ENCODE measurements at regions not wholly inside any gene's neighbourhood (a gene's known extent, or its start where the extent isn't known, plus 50 kb on each side); places are given as distances from the start of the nearest gene placed in this dataset.

DNA sequence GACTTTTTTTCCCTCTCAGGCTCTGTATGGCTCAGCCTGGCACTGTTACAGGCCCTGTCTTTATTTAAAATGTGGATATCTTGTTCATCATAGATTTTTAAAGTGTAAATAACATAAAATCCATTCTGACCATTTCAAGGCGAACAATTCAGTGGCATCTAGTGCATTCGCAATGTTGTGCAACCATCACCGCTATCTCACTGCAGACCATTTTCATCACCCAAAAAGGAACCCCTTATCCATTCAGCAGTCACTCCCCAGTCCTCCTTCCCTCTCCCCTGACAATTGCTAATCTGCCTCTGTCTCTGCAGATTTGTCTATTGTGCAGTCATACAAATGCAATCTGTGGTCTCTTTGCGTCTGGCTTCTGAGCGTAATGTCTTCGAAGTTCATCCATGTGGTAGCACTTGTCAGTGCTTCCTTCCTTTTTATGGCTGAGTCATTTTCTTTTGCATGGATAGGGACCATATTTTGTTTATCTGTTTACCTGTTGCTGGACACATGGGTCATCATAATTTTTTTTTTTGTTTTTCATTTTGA is 148.8 kb upstream of the LHX5 start (continued):
- TF ChIP-seq, protein P1, sequence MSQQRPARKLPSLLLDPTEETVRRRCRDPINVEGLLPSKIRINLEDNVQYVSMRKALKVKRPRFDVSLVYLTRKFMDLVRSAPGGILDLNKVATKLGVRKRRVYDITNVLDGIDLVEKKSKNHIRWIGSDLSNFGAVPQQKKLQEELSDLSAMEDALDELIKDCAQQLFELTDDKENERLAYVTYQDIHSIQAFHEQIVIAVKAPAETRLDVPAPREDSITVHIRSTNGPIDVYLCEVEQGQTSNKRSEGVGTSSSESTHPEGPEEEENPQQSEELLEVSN (IDR thresholded peaks at IDR 0.05; ENCODE audit: borderline replicate concordance, low read depth): no peak
- TF ChIP-seq EHMT2 (IDR thresholded peaks at IDR 0.05; ENCODE audit: low read depth): no peak
- no peak for TF ChIP-seq NR3C1 (IDR thresholded peaks at IDR 0.05)

DNA sequence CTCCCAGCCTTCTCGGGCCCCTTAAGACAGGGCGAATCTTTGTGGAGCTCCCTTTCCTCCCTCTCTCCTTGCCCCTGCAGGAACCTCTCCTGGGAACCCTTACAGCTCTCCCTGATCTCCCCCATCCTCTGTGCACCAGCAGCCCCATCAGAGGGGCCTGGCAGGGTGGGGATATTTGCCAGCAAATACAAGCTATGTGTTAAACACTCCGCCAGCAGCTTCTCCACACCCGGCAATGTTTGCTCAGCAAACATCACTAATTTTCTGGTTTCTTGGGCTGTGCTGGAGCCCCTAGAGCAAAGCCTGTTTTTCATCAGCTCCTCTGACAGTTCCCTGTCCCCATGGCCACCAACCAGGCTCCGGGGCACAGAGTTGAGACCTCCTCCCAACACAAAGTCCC is 147.5 kb upstream of the LHX5 start:
- no peak for FAIRE-seq
- CTCF ChIA-PET: no interaction called here

DNA sequence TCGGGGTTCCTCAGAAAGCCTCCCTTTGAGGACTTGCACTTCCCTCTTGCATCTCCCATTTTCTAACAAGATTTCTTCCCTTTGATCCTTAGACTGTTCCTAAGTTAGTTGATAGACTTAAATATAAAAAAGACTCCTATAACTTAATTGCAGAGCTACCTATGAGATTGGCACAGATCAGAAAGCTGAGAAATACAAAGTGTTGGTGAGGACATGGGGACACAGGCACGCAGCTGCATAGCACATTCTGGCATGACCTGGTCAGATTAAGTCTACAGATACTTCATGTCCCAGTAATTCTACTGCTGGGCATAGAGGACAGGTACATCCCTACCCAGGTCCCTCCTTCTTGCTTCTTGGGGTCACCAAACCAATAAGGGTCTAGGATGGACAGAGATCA is 141.7 kb upstream of the LHX5 start:
- no peak for ATAC-seq
- ChIA-PET CTCF (interaction anchor here (1.1 kb wide), 1 partner anchor 21 kb away, joined by 3 read pairs; no protein-coding TSS in a partner anchor), POLR2A (no interaction called here)
- H3K9me3 ChIP-seq: peaks cover 3% of the 10 kb centered on the region; the same call in 1 of the 3 replicates
- H3K4me2 ChIP-seq: no peak overlapping the region
- no peaks in the 10 kb centered on the region for H3K4me1 ChIP-seq
- whole genome bisulfite sequencing (ENCODE audit: missing lambda C conversion rate): 15% methylated on average over 2 of the region's 2 CpGs
- TF ChIP-seq RAD21 (conservative IDR thresholded peaks at IDR 0.05 in 1 of 2, IDR thresholded peaks at IDR 0.05 in 1 of 2): no peak
- TF ChIP-seq, protein P2, sequence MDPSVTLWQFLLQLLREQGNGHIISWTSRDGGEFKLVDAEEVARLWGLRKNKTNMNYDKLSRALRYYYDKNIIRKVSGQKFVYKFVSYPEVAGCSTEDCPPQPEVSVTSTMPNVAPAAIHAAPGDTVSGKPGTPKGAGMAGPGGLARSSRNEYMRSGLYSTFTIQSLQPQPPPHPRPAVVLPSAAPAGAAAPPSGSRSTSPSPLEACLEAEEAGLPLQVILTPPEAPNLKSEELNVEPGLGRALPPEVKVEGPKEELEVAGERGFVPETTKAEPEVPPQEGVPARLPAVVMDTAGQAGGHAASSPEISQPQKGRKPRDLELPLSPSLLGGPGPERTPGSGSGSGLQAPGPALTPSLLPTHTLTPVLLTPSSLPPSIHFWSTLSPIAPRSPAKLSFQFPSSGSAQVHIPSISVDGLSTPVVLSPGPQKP (IDR thresholded peaks at IDR 0.05; ENCODE audit: low read depth, low read length): no peak
- no peak for TF ChIP-seq CEBPB (IDR thresholded peaks at IDR 0.05)
- no peak for TF ChIP-seq KDM1A (IDR thresholded peaks at IDR 0.05; ENCODE audit: low read depth)
- no peak for TF ChIP-seq MAZ (IDR thresholded peaks at IDR 0.05; ENCODE audit: borderline replicate concordance, low read depth, low read length)
- TF ChIP-seq, protein P3, sequence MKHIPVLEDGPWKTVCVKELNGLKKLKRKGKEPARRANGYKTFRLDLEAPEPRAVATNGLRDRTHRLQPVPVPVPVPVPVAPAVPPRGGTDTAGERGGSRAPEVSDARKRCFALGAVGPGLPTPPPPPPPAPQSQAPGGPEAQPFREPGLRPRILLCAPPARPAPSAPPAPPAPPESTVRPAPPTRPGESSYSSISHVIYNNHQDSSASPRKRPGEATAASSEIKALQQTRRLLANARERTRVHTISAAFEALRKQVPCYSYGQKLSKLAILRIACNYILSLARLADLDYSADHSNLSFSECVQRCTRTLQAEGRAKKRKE (CRISPR knock-in tag; IDR thresholded peaks at IDR 0.05; ENCODE audit: low read depth): no peak
- no peak for TF ChIP-seq EHMT2 (IDR thresholded peaks at IDR 0.05; ENCODE audit: low read depth)
- TF ChIP-seq, protein P4, sequence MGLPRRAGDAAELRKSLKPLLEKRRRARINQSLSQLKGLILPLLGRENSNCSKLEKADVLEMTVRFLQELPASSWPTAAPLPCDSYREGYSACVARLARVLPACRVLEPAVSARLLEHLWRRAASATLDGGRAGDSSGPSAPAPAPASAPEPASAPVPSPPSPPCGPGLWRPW (IDR thresholded peaks at IDR 0.05): no peak
- no peak for TF ChIP-seq SREBF2 (IDR thresholded peaks at IDR 0.05)
- TF ChIP-seq HOXB5 (CRISPR knock-in tag; IDR thresholded peaks at IDR 0.05): no peak
- no peak for TF ChIP-seq ZC3H11A (IDR thresholded peaks at IDR 0.05)
- TF ChIP-seq CHD2 (IDR thresholded peaks at IDR 0.05; ENCODE audit: low read length, partially characterized antibody): no peak
- TF ChIP-seq FOSB (CRISPR knock-in tag; IDR thresholded peaks at IDR 0.05): no peak
- TF ChIP-seq MYC (IDR thresholded peaks at IDR 0.05; ENCODE audit: borderline replicate concordance, low read length): no peak
- TF ChIP-seq, protein P5, sequence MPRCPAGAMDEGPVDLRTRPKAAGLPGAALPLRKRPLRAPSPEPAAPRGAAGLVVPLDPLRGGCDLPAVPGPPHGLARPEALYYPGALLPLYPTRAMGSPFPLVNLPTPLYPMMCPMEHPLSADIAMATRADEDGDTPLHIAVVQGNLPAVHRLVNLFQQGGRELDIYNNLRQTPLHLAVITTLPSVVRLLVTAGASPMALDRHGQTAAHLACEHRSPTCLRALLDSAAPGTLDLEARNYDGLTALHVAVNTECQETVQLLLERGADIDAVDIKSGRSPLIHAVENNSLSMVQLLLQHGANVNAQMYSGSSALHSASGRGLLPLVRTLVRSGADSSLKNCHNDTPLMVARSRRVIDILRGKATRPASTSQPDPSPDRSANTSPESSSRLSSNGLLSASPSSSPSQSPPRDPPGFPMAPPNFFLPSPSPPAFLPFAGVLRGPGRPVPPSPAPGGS (IDR thresholded peaks at IDR 0.05): no peak
- no peak for FAIRE-seq
- DNase-seq (ENCODE audit: low read depth in 1 of 2, low spot score in 1 of 2): no peak
- no peak overlapping the region for H3K4me3 ChIP-seq
- H3K27ac ChIP-seq: no peak overlapping the region

More for the DNA sequence above, 147.5 kb upstream of the LHX5 start:
- Histone ChIP-seq H3K27ac (no peak overlapping the region), H3K4me3 (no peak overlapping the region), H3K4me2 (no peak overlapping the region), H3K4me1 (no peaks in the 10 kb centered on the region), H3K9me3 (no peaks in the 10 kb centered on the region)
- POLR2A ChIA-PET: no interaction called here
- TF ChIP-seq MAZ (IDR thresholded peaks at IDR 0.05; ENCODE audit: borderline replicate concordance, low read depth, low read length) (no peak), ESRRA (IDR thresholded peaks at IDR 0.05; ENCODE audit: borderline replicate concordance, low read length) (no peak), BHLHE40 (IDR thresholded peaks at IDR 0.05; ENCODE audit: low read depth, low read length) (no peak), NFE2L2 (conservative IDR thresholded peaks at IDR 0.05; ENCODE audit: low read length) (no peak)
- TF ChIP-seq, protein P2 (IDR thresholded peaks at IDR 0.05; ENCODE audit: low read depth, low read length): no peak
- ATAC-seq: peak in 1 of 2 experiments; percentile 40; a peak in 1 of 6 replicates
- WGBS (ENCODE audit: missing lambda C conversion rate): 21% methylated on average over 5 of the region's 5 CpGs
- no peak for DNase-seq (ENCODE audit: low read depth in 1 of 2, low spot score in 1 of 2)
